Upper lobe of right lung (tissue), 1 donor: ENCODE measurements at regions not wholly inside any gene's neighbourhood (a gene's known extent, or its start where the extent isn't known, plus 50 kb on each side); places are given as distances from the start of the nearest gene placed in this dataset.
A peak's percentile ranks its signal among the peaks of the same experiment; 100 is the strongest.

Experiments used
- ATAC-seq: fragments of 200-7000 bp; cut with Tn5 transposase; one replicate; pipeline ENCODE4 v1.9.1; 2020; ENCODE audit warnings: mild to moderate bottlenecking, moderate library complexity
- DNase-seq: peaks from one replicate; pipeline ENCODE4 v3.0.0-alpha.2; 2020
- H3K27ac ChIP-seq: fragments of 200-600 bp; one replicate; pipeline ENCODE4 v1.8.0; 2022
- H3K27me3 ChIP-seq: fragments of 200-600 bp; one replicate; pipeline ENCODE4 v1.8.0; 2022; ENCODE audit warnings: mild to moderate bottlenecking
- H3K36me3 ChIP-seq: fragments of 200-600 bp; one replicate; pipeline ENCODE4 v1.8.0; 2022
- H3K4me1 ChIP-seq: fragments of 200-600 bp; one replicate; pipeline ENCODE4 v1.8.0; 2022
- H3K4me3 ChIP-seq: fragments of 200-600 bp; one replicate; pipeline ENCODE4 v1.8.0; 2022; ENCODE audit warnings: mild to moderate bottlenecking
- H3K9me3 ChIP-seq: fragments of 200-600 bp; one replicate; pipeline ENCODE4 v1.8.0; 2022
- intact Hi-C: fragments of 100-400 bp; cut with DNase I; formaldehyde crosslinking; loops from one replicate; pipeline ENCODE4 v1.11.0; 2022
- TF ChIP-seq, protein P1 (sequence below): fragments of 200-600 bp; IDR thresholded peaks from one replicate; pipeline ENCODE4 v1.8.0; 2022; ENCODE audit warnings: antibody characterized with exemption
- donor health status: DM: no; HTN: yes; CAD: no; lungs with severe emphysema.

DNA sequence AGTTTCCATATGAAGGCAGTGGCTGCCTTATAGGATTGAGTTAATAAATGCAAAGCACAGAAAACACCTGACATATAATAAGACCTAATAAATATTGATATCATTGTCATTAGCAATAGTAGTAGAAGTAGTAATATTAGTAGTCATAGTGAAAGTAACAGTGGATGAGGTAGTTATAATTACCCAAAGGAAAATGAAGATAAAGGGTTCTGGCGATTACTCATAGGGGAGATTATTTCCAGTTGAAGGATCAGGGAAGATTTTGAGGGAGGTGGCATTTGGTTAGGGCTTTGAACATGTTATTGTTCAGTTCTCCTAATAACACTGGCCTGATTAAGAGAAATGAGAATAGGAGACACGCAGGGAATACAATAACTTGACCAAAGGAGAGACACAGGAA lies 131.9 kb upstream of the GPRIN3 start:
- ATAC-seq (no peak), DNase-seq (no peak)
- no peaks in the 10 kb centered on the region for H3K9me3 ChIP-seq
- TF ChIP-seq, protein P1, sequence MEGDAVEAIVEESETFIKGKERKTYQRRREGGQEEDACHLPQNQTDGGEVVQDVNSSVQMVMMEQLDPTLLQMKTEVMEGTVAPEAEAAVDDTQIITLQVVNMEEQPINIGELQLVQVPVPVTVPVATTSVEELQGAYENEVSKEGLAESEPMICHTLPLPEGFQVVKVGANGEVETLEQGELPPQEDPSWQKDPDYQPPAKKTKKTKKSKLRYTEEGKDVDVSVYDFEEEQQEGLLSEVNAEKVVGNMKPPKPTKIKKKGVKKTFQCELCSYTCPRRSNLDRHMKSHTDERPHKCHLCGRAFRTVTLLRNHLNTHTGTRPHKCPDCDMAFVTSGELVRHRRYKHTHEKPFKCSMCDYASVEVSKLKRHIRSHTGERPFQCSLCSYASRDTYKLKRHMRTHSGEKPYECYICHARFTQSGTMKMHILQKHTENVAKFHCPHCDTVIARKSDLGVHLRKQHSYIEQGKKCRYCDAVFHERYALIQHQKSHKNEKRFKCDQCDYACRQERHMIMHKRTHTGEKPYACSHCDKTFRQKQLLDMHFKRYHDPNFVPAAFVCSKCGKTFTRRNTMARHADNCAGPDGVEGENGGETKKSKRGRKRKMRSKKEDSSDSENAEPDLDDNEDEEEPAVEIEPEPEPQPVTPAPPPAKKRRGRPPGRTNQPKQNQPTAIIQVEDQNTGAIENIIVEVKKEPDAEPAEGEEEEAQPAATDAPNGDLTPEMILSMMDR = no peak
- no peaks in the 10 kb centered on the region for H3K4me1 ChIP-seq
- intact Hi-C loops = loop anchor here (10.0 kb wide), 1 partner anchor 215 kb away; no protein-coding TSS in a partner anchor
- no peaks in the 10 kb centered on the region for H3K27me3 ChIP-seq
- H3K27ac ChIP-seq = no peak overlapping the region
- no peaks in the 10 kb centered on the region for H3K36me3 ChIP-seq
- no peak overlapping the region for H3K4me3 ChIP-seq

DNA sequence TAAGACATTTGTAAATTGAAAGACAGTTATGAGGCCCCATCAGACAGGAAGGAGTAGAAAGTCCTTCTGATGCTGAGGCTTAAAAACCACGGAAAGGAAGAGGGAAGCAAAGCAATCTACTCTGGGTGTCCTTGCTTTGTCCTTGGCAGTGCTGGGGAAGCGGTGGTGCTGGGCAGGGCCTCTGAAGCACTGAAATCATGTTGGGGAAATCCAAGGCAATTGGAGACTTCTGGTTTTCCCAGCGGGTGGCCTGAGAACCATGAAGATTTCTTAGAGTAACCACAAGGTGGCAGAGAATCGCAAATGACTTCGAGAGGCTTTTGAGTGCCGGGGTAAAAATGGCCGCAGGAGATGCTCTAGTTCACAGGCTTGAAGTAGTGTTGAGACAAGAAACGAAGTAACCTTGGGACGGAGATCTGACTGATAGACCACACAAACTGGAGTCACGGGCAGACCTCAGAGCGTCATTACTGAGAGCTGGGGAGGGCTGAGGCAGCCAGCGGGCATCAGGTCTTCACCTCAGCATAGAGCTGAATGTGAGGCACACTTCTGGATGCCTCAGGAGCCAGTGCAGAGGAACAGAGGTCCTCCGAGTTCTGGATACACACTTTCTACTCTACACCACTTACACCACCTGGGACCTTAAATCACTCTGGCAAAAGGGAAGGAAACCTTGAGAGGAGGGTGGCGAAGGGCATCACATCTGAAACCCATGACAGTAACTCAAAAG lies 130.7 kb upstream of the GPRIN3 start:
- ATAC-seq (peak; percentile 88), DNase-seq (peak; percentile 62)
- intact Hi-C loops = loop anchor here (10.0 kb wide), 1 partner anchor 213 kb away; no protein-coding TSS in a partner anchor
- Histone ChIP-seq H3K4me3 (no peak overlapping the region), H3K9me3 (no peaks in the 10 kb centered on the region), H3K27me3 (no peaks in the 10 kb centered on the region), H3K4me1 (no peaks in the 10 kb centered on the region), H3K36me3 (no peaks in the 10 kb centered on the region), H3K27ac (no peak overlapping the region)
- TF ChIP-seq, protein P1 = peak; percentile 49

- no peak overlapping the region for H3K27ac ChIP-seq
- H3K4me3 ChIP-seq = no peak overlapping the region
- H3K4me1 ChIP-seq = no peaks in the 10 kb centered on the region
- DNase-seq (no peak), ATAC-seq (peak; percentile 77)
- intact Hi-C loops = loop anchor here (10.0 kb wide), 1 partner anchor 210 kb away; no protein-coding TSS in a partner anchor
- TF ChIP-seq, protein P1 = peak; percentile 75
- no peaks in the 10 kb centered on the region for H3K36me3 ChIP-seq
- H3K27me3 ChIP-seq = no peaks in the 10 kb centered on the region
- no peaks in the 10 kb centered on the region for H3K9me3 ChIP-seq
These were observed 126.9 kb upstream of the GPRIN3 start for GRCh38 chr4:89434364-89434988.

DNA sequence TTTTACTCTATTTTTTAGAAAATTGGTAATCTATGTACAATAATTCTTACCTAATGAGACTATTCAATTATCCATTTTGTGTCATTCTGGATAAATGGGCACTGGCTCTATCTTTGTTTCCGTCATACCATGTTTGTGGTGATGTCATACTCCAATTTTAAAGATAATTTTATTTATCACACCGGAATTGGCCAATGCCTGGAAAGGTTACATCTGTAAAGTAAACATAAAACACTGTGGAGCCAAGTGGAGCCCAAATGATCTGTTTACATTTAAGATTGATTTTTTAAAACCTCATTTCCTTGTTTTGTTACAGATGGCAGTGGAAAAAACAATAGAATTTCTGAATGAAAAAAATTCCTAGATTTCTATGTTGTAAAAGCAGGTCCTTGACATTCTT lies 120.2 kb upstream of the GPRIN3 start:
- intact Hi-C loops = no loop called here
- DNase-seq (no peak), ATAC-seq (no peak)
- Histone ChIP-seq H3K27me3 (no peaks in the 10 kb centered on the region), H3K4me1 (no peaks in the 10 kb centered on the region), H3K27ac (no peak overlapping the region), H3K9me3 (no peaks in the 10 kb centered on the region), H3K36me3 (no peaks in the 10 kb centered on the region), H3K4me3 (no peak overlapping the region)
- TF ChIP-seq, protein P1 = no peak

DNA sequence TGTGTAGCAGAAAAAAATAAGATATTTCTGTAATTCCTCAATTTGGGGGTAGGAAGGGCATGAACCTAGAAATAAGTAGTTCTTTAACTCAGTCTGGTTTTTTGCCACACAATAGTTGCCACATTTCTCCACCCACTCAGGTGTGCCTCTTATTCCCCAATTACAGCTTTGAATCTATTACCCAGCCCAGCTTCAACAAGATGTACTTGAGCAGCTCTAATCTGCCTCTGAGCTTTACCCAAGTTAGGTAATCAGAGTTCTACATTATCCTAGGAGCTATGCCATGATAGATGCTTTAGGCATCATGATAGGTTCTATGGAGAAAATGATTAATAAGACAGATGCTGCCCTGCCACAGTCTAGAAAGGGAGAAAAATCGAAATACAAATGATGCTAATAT lies 117.4 kb upstream of the GPRIN3 start:
- H3K27ac ChIP-seq = no peak overlapping the region
- no peak overlapping the region for H3K4me3 ChIP-seq
- DNase-seq = no peak
- TF ChIP-seq, protein P1 = no peak
- intact Hi-C loops = no loop called here
- H3K27me3 ChIP-seq = no peaks in the 10 kb centered on the region
- H3K4me1 ChIP-seq = no peaks in the 10 kb centered on the region
- no peaks in the 10 kb centered on the region for H3K36me3 ChIP-seq
- no peaks in the 10 kb centered on the region for H3K9me3 ChIP-seq
- peak; percentile 55 for ATAC-seq
